Ascending aorta (tissue), 2 donors: ENCODE measurements at regions not wholly inside any gene's neighbourhood (a gene's known extent, or its start where the extent isn't known, plus 50 kb on each side); places are given as distances from the start of the nearest gene placed in this dataset.

Source experiments
- DNase-seq, 2 donors: peaks; one replicate each; pipeline ENCODE4 v3.0.0-alpha.2; 2019; ENCODE audit warnings: low spot score in 2 of 2
- H3K27ac ChIP-seq, 2 donors: fragments of 200-600 bp; sonication (generic); one replicate each; pipeline ENCODE4 v1.5.1; 2016 to 2017; ENCODE audit warnings: mild to moderate bottlenecking in 1 of 2
- H3K27me3 ChIP-seq: fragments of 200-600 bp; sonication (generic); one replicate; pipeline ENCODE4 v1.5.1; 2017
- H3K36me3 ChIP-seq, 2 donors: fragments of 200-600 bp; sonication (generic); one replicate each; pipeline ENCODE4 v1.5.1; 2016
- H3K4me1 ChIP-seq, 2 donors: fragments of 200-600 bp; sonication (generic); one replicate each; pipeline ENCODE4 v1.5.1; 2016 to 2017; ENCODE audit warnings: mild to moderate bottlenecking in 1 of 2
- H3K4me3 ChIP-seq, 2 donors: fragments of 200-600 bp; sonication (generic); one replicate each; pipeline ENCODE4 v1.5.1; 2016 to 2017; ENCODE audit warnings: mild to moderate bottlenecking in 1 of 2
- H3K9me3 ChIP-seq, 2 donors: fragments of 200-600 bp; sonication (generic); one replicate each; pipeline ENCODE4 v1.5.1; 2016
- intact Hi-C: fragments of 100-400 bp; cut with DNase I; formaldehyde crosslinking; loops from one replicate; pipeline ENCODE4 v1.15.1; 2023
- TF ChIP-seq, protein P1 (sequence below), 3 experiments: fragments of 200-600 bp in 2 of 3; fragments of 450-650 bp in 1 of 3; sonication (generic) in 2 of 3; IDR thresholded peaks; one replicate each; pipeline ENCODE4 v1.5.1; 2016 to 2019; ENCODE audit warnings: antibody characterized with exemption in 3 of 3, mild to moderate bottlenecking in 1 of 3, moderate library complexity in 1 of 3

DNA sequence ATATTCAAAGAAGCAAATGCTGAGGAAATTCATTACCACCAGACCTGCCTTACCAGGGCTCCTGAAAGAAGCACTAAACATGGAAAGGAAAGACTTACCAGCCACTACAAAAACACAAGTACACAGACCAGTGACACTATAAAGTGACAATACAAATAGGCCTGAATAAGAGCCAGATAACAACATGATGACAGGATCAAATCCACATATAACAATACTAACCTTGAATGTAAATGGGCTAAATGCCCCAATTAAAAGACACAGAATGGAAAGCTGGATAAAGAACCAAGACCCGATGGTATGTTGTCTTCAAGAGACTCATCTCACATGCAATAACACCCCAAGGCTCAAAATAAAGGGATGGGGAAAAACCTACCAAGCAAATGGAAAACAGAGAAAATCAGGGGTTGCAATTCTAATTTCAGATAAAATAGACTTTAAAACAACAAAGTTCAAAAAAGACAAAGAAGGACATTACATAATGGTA lies 353.4 kb downstream of the LNPK start:
- Histone ChIP-seq H3K36me3 (no peaks in the 10 kb centered on the region), H3K4me1 (no peaks in the 10 kb centered on the region)
- intact Hi-C loops = no loop called here

DNA sequence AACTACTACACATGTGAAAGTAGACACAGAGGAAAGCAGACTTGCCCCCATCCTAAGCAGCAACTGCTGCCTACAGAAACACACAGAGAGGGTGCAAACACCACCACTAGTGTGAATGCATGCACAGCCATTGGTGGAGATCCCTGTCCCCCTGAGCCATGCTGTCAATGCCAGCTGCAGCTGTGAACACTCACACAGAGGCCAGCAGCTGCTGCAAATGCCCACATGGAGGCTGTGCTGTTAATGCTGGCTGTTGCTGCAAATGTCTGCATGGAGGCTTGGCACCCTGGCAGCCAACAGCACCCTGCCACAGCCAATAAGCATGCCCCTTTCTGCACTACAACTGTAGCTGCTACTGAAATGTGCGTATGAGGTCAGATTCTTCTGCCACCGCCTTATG lies 355.0 kb downstream of the LNPK start:
- H3K9me3 ChIP-seq = peaks cover 3% of the 10 kb centered on the region in 2 donors
- no peak overlapping the region for H3K4me3 ChIP-seq
- no peaks in the 10 kb centered on the region for H3K36me3 ChIP-seq
- intact Hi-C loops = no loop called here
- DNase-seq = no peak
- TF ChIP-seq, protein P1, sequence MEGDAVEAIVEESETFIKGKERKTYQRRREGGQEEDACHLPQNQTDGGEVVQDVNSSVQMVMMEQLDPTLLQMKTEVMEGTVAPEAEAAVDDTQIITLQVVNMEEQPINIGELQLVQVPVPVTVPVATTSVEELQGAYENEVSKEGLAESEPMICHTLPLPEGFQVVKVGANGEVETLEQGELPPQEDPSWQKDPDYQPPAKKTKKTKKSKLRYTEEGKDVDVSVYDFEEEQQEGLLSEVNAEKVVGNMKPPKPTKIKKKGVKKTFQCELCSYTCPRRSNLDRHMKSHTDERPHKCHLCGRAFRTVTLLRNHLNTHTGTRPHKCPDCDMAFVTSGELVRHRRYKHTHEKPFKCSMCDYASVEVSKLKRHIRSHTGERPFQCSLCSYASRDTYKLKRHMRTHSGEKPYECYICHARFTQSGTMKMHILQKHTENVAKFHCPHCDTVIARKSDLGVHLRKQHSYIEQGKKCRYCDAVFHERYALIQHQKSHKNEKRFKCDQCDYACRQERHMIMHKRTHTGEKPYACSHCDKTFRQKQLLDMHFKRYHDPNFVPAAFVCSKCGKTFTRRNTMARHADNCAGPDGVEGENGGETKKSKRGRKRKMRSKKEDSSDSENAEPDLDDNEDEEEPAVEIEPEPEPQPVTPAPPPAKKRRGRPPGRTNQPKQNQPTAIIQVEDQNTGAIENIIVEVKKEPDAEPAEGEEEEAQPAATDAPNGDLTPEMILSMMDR (IDR thresholded peaks at IDR 0.05) = no peak
- H3K27me3 ChIP-seq = no peaks in the 10 kb centered on the region
- no peaks in the 10 kb centered on the region for H3K4me1 ChIP-seq
- H3K27ac ChIP-seq = no peak overlapping the region

More for the DNA sequence above, 353.4 kb downstream of the LNPK start:
- TF ChIP-seq, protein P1 (IDR thresholded peaks at IDR 0.05) = no peak
- DNase-seq = no peak
- no peaks in the 10 kb centered on the region for H3K27me3 ChIP-seq
- H3K27ac ChIP-seq = no peak overlapping the region
- H3K9me3 ChIP-seq = peaks cover 3% of the 10 kb centered on the region in 2 donors
- no peak overlapping the region for H3K4me3 ChIP-seq

DNA sequence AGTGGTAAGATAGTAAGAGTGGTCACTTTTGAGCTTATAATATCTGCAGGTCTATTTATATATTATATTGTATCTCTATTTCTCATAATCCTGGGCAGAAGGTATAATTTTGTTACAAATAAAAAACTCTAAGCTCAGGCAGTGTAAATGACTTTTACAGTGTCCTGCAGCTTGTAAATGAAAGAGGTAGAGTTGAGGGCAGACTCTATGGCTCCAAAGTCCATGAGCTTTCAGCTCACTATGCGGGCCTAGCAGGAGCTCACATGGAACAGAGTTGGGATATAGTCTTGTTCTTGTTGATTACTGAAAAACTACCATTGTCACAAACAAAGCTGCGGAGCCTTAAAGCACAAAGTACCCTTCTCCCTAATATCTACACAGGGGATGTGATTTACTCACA lies 361.4 kb downstream of the LNPK start:
- no peaks in the 10 kb centered on the region for H3K27me3 ChIP-seq
- no peak for DNase-seq
- no peaks in the 10 kb centered on the region for H3K36me3 ChIP-seq
- H3K4me1 ChIP-seq = no peaks in the 10 kb centered on the region
- H3K27ac ChIP-seq = no peak overlapping the region
- no peak overlapping the region for H3K4me3 ChIP-seq
- H3K9me3 ChIP-seq = no peaks in the 10 kb centered on the region
- intact Hi-C loops = no loop called here
- TF ChIP-seq, protein P1 (IDR thresholded peaks at IDR 0.05) = no peak

DNA sequence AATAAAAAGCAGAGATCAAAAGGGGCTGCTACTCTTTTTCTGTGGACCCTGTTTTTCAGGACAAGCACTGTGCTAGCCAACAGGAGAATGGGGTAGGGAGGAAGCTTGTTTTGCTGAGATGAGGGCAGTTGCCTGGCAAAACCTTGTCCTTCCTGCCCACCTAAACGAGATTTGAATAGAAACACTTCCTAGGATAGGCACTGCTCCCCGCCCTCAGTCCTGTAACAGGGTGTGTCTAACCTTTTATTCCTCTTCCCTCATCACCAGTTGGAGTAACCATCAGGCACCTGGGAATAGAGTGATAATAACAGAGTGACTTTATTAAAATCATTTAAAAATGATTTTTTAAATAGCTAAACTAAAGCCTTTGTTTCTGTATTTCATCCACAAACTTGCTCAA lies 368.8 kb downstream of the LNPK start:
- H3K27ac ChIP-seq = no peak overlapping the region
- TF ChIP-seq, protein P1 (IDR thresholded peaks at IDR 0.05) = no peak
- no peak for DNase-seq
- no peak overlapping the region for H3K4me3 ChIP-seq
- intact Hi-C loops = no loop called here
- H3K27me3 ChIP-seq = no peaks in the 10 kb centered on the region
- H3K36me3 ChIP-seq = no peaks in the 10 kb centered on the region
- no peaks in the 10 kb centered on the region for H3K4me1 ChIP-seq
- no peaks in the 10 kb centered on the region for H3K9me3 ChIP-seq

DNA sequence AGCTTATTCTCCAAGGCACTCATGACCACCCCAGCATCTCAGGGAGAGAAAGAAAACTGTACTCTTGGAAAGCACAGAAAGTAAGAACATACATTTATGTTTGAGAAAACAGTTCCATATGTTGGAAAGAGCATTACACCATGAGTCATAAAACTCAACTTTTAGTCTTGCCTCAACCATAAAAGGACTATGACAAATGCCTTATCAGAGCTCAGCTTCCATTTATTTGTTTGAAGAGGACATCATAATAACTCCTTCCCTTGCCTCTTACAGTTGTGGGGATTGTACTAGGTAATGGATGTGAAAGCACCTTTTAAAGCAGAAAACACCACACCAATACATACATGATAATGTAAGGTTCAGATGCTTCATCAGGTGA lies 370.8 kb downstream of the LNPK start:
- no peaks in the 10 kb centered on the region for H3K27me3 ChIP-seq
- H3K4me3 ChIP-seq = no peak overlapping the region
- no peak overlapping the region for H3K27ac ChIP-seq
- no peaks in the 10 kb centered on the region for H3K9me3 ChIP-seq
- DNase-seq = no peak
- H3K4me1 ChIP-seq = no peaks in the 10 kb centered on the region
- intact Hi-C loops = no loop called here
- TF ChIP-seq, protein P1 (IDR thresholded peaks at IDR 0.05) = no peak
- no peaks in the 10 kb centered on the region for H3K36me3 ChIP-seq
